ENCODE measurements at regions not wholly inside any gene's neighbourhood (a gene's known extent, or its start where the extent isn't known, plus 50 kb on each side); places are given as distances from the start of the nearest gene placed in this dataset.

GRCh38 chr10:5585517-5586206 is 60.9 kb downstream of the CALML3 start:
- TF ChIP-seq CTCF (IDR thresholded peaks at IDR 0.05; ENCODE audit: insufficient read depth, low read depth, low read length) = no peak
- no peak overlapping the region for H3K4me3 ChIP-seq (ENCODE audit: low read depth, low read length)

GRCh38 chr10:5587151-5588079 is 62.7 kb downstream of the CALML3 start:
- no peak overlapping the region for H3K4me3 ChIP-seq (ENCODE audit: low read depth, low read length)
- no peak for DNase-seq (ENCODE audit: low read depth)
- no peak for TF ChIP-seq CTCF (IDR thresholded peaks at IDR 0.05; ENCODE audit: insufficient read depth, low read depth, low read length)

More at GRCh38 chr10:5585517-5586206, 60.9 kb downstream of the CALML3 start:
- no peak for DNase-seq (ENCODE audit: low read depth)

- no peak overlapping the region for H3K4me3 ChIP-seq (ENCODE audit: low read depth, low read length)
- TF ChIP-seq CTCF (IDR thresholded peaks at IDR 0.05; ENCODE audit: insufficient read depth, low read depth, low read length) = no peak
- no peak for DNase-seq (ENCODE audit: low read depth)
Measured at GRCh38 chr10:5588080-5588453, 63.3 kb downstream of the CALML3 start.

GRCh38 chr10:5588603-5589002 is 63.8 kb downstream of the CALML3 start:
- no peak for DNase-seq (ENCODE audit: low read depth)
- no peak for TF ChIP-seq CTCF (IDR thresholded peaks at IDR 0.05; ENCODE audit: insufficient read depth, low read depth, low read length)
- H3K4me3 ChIP-seq (ENCODE audit: low read depth, low read length) = no peak overlapping the region
